IPS-NIHi7 (cell line): ENCODE measurements at regions not wholly inside any gene's neighbourhood (a gene's known extent, or its start where the extent isn't known, plus 50 kb on each side); places are given as distances from the start of the nearest gene placed in this dataset.
"Not testable (repeated sequence)": the region's sequence is repeated elsewhere in the genome, so short reads cannot be mapped to it uniquely, and the experiment has no call there.

Experiments used
- DNase-seq: peaks from one replicate; pipeline ENCODE4 v3.0.0; 2012; ENCODE audit warnings: mixed read lengths; ENCODE audit errors: extremely low spot score

- DNase-seq = no peak
These were observed 110.8 kb upstream of the IRX1 start for GRCh38 chr5:3484836-3485235.

GRCh38 chr5:3481175-3481574 lies 114.5 kb upstream of the IRX1 start:
- no peak for DNase-seq

GRCh38 chr5:3475674-3476073 lies 120.0 kb upstream of the IRX1 start:
- DNase-seq = no peak

- no peak for DNase-seq
These were observed 129.2 kb upstream of the IRX1 start for GRCh38 chr5:3466392-3466791.

GRCh38 chr5:3460416-3460815 lies 135.2 kb upstream of the IRX1 start:
- DNase-seq = no peak

GRCh38 chr5:3456121-3456681 lies 139.4 kb upstream of the IRX1 start:
- DNase-seq = no peak

GRCh38 chr5:3454028-3454427 lies 141.6 kb upstream of the IRX1 start:
- DNase-seq = not testable (repeated sequence)

- no peak for DNase-seq
These were observed 143.0 kb upstream of the IRX1 start for GRCh38 chr5:3452622-3453021.

GRCh38 chr5:3451961-3452360 lies 143.7 kb upstream of the IRX1 start:
- no peak for DNase-seq

- DNase-seq = no peak
These were observed 146.2 kb upstream of the IRX1 start for GRCh38 chr5:3449481-3449880.

GRCh38 chr5:3446410-3446809 lies 149.2 kb upstream of the IRX1 start:
- no peak for DNase-seq

- not testable (repeated sequence) for DNase-seq
These were observed 150.1 kb upstream of the IRX1 start for GRCh38 chr5:3445517-3445916.

GRCh38 chr5:3432135-3432534 lies 163.5 kb upstream of the IRX1 start:
- no peak for DNase-seq

- DNase-seq = no peak
These were observed 164.9 kb upstream of the IRX1 start for GRCh38 chr5:3430691-3431090.

GRCh38 chr5:3429962-3430361 lies 165.7 kb upstream of the IRX1 start:
- no peak for DNase-seq

GRCh38 chr5:3428334-3428733 lies 167.3 kb upstream of the IRX1 start:
- DNase-seq = peak; percentile 22

- DNase-seq = no peak
These were observed 170.7 kb upstream of the IRX1 start for GRCh38 chr5:3424946-3425345.

- peak; percentile 72 for DNase-seq
These were observed 178.2 kb upstream of the IRX1 start for GRCh38 chr5:3417376-3417943.

GRCh38 chr5:3414371-3414770 lies 181.3 kb upstream of the IRX1 start:
- no peak for DNase-seq

- no peak for DNase-seq
These were observed 183.5 kb upstream of the IRX1 start for GRCh38 chr5:3412146-3412545.

GRCh38 chr5:3411363-3411762 lies 184.3 kb upstream of the IRX1 start:
- no peak for DNase-seq

- no peak for DNase-seq
These were observed 194.0 kb upstream of the IRX1 start for GRCh38 chr5:3401635-3402034.

- DNase-seq = no peak
These were observed 195.0 kb upstream of the IRX1 start for GRCh38 chr5:3400659-3401058.
